ES-I3 (cell line): ENCODE measurements at regions not wholly inside any gene's neighbourhood (a gene's known extent, or its start where the extent isn't known, plus 50 kb on each side); places are given as distances from the start of the nearest gene placed in this dataset.
"Not testable (repeated sequence)": the region's sequence is repeated elsewhere in the genome, so short reads cannot be mapped to it uniquely, and the experiment has no call there.

Source experiments
- H3K36me3 ChIP-seq: 2 replicates; pipeline ENCODE4 v1.6.1; 2013; ENCODE audit warnings: mild to moderate bottlenecking, low read length, control low read depth, moderate library complexity; ENCODE audit not compliant: insufficient read depth
- H3K4me1 ChIP-seq: 2 replicates; pipeline ENCODE4 v1.6.1; 2013; ENCODE audit warnings: mild to moderate bottlenecking, control low read depth, low read length; ENCODE audit not compliant: insufficient read depth
- H3K9ac ChIP-seq: 2 replicates; pipeline ENCODE4 v1.6.1; 2013; ENCODE audit warnings: low read depth, mild to moderate bottlenecking, low read length, moderate library complexity
- H3K9me3 ChIP-seq: 2 replicates; pipeline ENCODE4 v1.6.1; 2013; ENCODE audit warnings: mild to moderate bottlenecking, low read length, moderate library complexity; ENCODE audit not compliant: control insufficient read depth, insufficient read depth

- Histone ChIP-seq H3K9ac (no peak overlapping the region), H3K36me3 (no peaks in the 10 kb centered on the region), H3K4me1 (no peaks in the 10 kb centered on the region), H3K9me3 (no peaks in the 10 kb centered on the region)
Observed at GRCh38 chr13:75196147-75196837, 285.7 kb downstream of the TBC1D4 start.

GRCh38 chr13:75195495-75196146, 286.3 kb downstream of the TBC1D4 start:
- no peaks in the 10 kb centered on the region for H3K9me3 ChIP-seq
- H3K9ac ChIP-seq: no peak overlapping the region
- H3K4me1 ChIP-seq: no peaks in the 10 kb centered on the region
- no peaks in the 10 kb centered on the region for H3K36me3 ChIP-seq

- Histone ChIP-seq H3K4me1 (no peaks in the 10 kb centered on the region), H3K9me3 (no peaks in the 10 kb centered on the region), H3K36me3 (no peaks in the 10 kb centered on the region), H3K9ac (no peak overlapping the region)
Observed at GRCh38 chr13:75194717-75195462, 287.1 kb downstream of the TBC1D4 start.

- Histone ChIP-seq H3K4me1 (no peaks in the 10 kb centered on the region), H3K9me3 (no peaks in the 10 kb centered on the region; the same call in 1 of the 2 replicates), H3K36me3 (no peaks in the 10 kb centered on the region), H3K9ac (no peak overlapping the region)
Observed at GRCh38 chr13:75186379-75186778, 295.6 kb downstream of the TBC1D4 start.

GRCh38 chr13:75181906-75182305, 300.1 kb downstream of the TBC1D4 start:
- Histone ChIP-seq H3K36me3 (no peaks in the 10 kb centered on the region), H3K9me3 (no peaks in the 10 kb centered on the region; the same call in 1 of the 2 replicates), H3K4me1 (no peaks in the 10 kb centered on the region), H3K9ac (no peak overlapping the region)

GRCh38 chr13:75180805-75181455, 301.0 kb downstream of the TBC1D4 start:
- H3K4me1 ChIP-seq: no peaks in the 10 kb centered on the region
- H3K9me3 ChIP-seq: no peaks in the 10 kb centered on the region; the same call in 1 of the 2 replicates
- no peaks in the 10 kb centered on the region for H3K36me3 ChIP-seq
- no peak overlapping the region for H3K9ac ChIP-seq

GRCh38 chr13:75178436-75178835, 303.5 kb downstream of the TBC1D4 start:
- H3K36me3 ChIP-seq: no peaks in the 10 kb centered on the region
- H3K4me1 ChIP-seq: no peaks in the 10 kb centered on the region
- H3K9me3 ChIP-seq: no peaks in the 10 kb centered on the region
- no peak overlapping the region for H3K9ac ChIP-seq

- no peaks in the 10 kb centered on the region for H3K36me3 ChIP-seq
- H3K4me1 ChIP-seq: no peaks in the 10 kb centered on the region
- no peaks in the 10 kb centered on the region for H3K9me3 ChIP-seq
- H3K9ac ChIP-seq: no peak overlapping the region
Observed at GRCh38 chr13:75175575-75175974, 306.4 kb downstream of the TBC1D4 start.

- H3K36me3 ChIP-seq, H3K9me3 ChIP-seq, H3K9ac ChIP-seq, H3K4me1 ChIP-seq: not testable (repeated sequence)
Observed at GRCh38 chr13:75175097-75175496, 306.9 kb downstream of the TBC1D4 start.

GRCh38 chr13:75174481-75174880, 307.5 kb downstream of the TBC1D4 start:
- H3K9ac ChIP-seq: no peak overlapping the region
- no peaks in the 10 kb centered on the region for H3K36me3 ChIP-seq
- H3K4me1 ChIP-seq: no peaks in the 10 kb centered on the region
- H3K9me3 ChIP-seq: no peaks in the 10 kb centered on the region

GRCh38 chr13:75173457-75174356, 308.3 kb downstream of the TBC1D4 start:
- no peaks in the 10 kb centered on the region for H3K36me3 ChIP-seq
- no peaks in the 10 kb centered on the region for H3K4me1 ChIP-seq
- no peaks in the 10 kb centered on the region for H3K9me3 ChIP-seq
- no peak overlapping the region for H3K9ac ChIP-seq

GRCh38 chr13:75170311-75170710, 311.7 kb downstream of the TBC1D4 start:
- Histone ChIP-seq H3K36me3 (no peaks in the 10 kb centered on the region), H3K9ac (no peak overlapping the region), H3K9me3 (no peaks in the 10 kb centered on the region), H3K4me1 (no peaks in the 10 kb centered on the region)

- Histone ChIP-seq H3K9ac (no peak overlapping the region), H3K36me3 (no peaks in the 10 kb centered on the region), H3K4me1 (peaks cover 11% of the 10 kb centered on the region; the same call in 1 of the 2 replicates), H3K9me3 (no peaks in the 10 kb centered on the region)
Observed at GRCh38 chr13:75165543-75166230, 316.3 kb downstream of the TBC1D4 start.
